NCI-H2196 (cell line): ENCODE measurements at regions not wholly inside any gene's neighbourhood (a gene's known extent, or its start where the extent isn't known, plus 50 kb on each side); places are given as distances from the start of the nearest gene placed in this dataset.

Experiments used
- DNase-seq: peaks from one replicate; lab custom pipeline; 2025; ENCODE audit not compliant: unreplicated experiment; lab: John Stamatoyannopoulos, UW

DNA sequence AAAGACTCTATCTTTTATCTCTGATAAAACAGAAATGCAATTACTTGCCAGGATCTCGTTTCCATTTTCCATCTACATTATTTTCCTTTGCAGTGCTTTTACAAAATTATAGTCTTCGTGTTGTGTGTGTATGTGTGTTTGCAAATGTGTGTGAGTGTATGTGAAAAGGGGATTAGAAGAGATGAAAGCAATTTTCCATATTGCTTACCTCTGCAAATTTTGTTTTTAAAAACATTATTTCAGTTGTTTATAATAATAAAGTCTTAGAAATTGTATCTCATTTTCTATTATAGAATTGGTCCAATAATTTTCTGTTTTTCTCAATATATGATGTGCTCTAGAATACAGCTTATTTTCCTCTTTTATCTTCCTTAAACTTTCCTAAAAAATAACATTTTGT, 421.3 kb upstream of the ANKRD30A start:
- no peak for DNase-seq

DNA sequence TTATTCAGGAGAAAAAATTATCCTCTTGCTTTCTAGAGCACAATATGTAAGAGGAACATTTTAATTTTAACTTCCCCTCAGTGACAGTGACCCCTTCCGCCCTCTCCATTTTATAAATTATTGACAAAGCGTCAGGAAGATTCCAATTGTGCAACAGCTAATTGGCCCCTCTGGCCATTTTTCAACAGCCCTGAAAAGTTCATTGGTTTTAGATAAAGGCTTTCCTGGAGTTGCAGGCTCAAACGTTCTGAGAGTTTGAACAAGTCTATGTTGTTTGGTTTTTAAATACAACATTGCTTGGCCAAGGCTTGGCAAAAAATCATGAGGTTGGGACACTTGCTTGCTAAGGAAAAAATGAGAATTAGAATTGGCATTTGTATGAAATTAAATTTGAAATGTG, 422.2 kb upstream of the ANKRD30A start:
- DNase-seq = no peak

DNA sequence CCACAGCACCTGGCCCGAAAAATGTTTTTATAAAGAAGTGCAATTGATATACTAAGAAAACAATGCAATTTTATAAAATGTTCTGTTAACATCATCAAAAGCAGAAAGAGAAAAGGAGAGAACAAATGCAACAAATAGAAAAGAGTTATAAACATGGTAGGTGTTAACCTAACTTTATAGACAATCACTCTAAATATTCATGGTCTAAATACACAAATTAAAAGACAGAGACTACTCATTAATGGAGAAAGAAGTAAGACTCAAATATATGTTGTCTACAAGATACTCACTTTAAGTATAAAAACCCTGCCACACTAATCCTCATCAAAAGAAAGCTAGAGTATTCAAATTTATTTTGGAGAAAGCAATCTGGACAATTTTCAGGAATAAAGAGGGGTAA, 425.3 kb upstream of the ANKRD30A start:
- no peak for DNase-seq

DNA sequence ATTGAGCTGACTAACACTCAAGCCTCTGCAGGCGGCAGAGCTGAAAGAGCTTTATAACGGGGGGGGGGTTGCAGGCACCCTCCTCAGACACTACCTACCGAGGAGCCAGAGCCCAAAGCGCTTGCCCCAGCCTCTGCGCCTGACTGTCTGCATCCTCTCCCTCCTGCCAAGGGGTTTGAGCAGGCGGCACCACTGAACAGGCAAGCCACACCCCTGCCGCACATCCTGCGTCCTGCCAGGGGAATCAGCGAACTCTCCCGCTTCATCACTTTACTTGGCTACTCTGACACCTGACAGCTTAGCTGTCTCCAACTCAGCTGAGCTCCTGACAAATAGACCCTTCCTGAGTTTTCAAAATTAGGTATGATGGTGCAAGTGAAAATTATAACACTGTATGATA, 432.6 kb upstream of the ANKRD30A start:
- DNase-seq = no peak

- DNase-seq = no peak
These were observed 436.7 kb upstream of the ANKRD30A start for GRCh38 chr10:36688717-36689116.

GRCh38 chr10:36683421-36683820, 442.0 kb upstream of the ANKRD30A start:
- no peak for DNase-seq

GRCh38 chr10:36681751-36682632, 443.4 kb upstream of the ANKRD30A start:
- DNase-seq = no peak

DNA sequence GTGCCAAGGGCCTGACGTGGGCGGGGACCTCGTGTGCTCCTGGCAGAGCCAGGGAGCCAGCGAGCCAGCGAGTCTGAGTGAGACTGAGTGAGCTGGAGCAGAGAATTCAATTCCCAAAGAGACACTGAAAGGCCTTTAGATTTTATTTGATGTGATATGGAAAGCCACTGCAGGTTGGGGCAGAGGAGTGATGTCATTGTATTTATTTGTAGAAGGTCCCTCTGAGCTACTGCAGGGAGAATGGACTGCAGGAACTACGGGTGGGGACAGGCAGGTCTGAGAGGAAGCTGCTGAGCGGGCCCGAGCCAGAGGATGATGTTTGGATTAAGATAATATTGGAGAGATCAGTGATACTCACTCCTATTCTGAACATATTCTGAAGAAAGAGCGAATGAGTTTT, 445.8 kb upstream of the ANKRD30A start:
- DNase-seq = no peak

GRCh38 chr10:36677431-36677768, 448.0 kb upstream of the ANKRD30A start:
- no peak for DNase-seq

GRCh38 chr10:36676756-36677430, 448.5 kb upstream of the ANKRD30A start:
- DNase-seq = peak; percentile 28

GRCh38 chr10:36676321-36676720, 449.1 kb upstream of the ANKRD30A start:
- DNase-seq = no peak

GRCh38 chr10:36675458-36675880, 449.9 kb upstream of the ANKRD30A start:
- no peak for DNase-seq

- DNase-seq = no peak
These were observed 453.8 kb upstream of the ANKRD30A start for GRCh38 chr10:36671607-36672006.

- no peak for DNase-seq
These were observed 454.6 kb upstream of the ANKRD30A start for GRCh38 chr10:36670621-36671402.

DNA sequence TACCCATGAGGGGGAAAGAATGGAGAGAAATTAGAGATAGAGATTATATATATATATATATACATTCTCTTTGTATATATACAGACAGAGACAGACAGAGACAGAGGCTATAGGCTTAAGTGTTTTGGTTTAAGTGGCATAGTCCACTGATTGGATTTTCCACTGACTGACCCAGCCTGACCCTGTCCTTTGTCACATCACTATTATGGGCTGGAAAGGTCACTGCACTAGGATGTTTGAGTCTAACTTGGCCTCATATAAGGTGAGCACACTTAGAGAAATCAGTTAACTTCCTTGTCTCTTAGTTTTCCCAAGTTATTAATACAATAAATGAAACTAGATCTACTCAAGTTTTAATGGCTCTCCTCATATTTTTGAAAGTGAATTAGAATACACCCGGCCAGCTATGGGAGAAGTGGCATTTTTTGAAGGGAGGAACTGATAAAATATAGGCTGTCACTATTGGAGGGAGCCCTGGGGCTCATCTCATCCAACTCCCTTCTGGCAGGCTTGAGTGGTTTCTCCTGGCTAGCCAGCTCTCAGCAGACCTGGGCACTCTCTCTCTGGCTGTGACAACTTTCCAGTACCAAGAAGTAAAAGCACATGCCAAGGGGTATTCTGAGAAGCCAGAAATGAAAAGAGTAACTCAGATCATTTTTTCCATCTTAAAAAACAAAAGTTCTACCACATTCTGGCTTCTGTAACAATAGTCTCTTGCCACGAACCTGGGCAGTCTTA, 455.6 kb upstream of the ANKRD30A start:
- DNase-seq = no peak

DNA sequence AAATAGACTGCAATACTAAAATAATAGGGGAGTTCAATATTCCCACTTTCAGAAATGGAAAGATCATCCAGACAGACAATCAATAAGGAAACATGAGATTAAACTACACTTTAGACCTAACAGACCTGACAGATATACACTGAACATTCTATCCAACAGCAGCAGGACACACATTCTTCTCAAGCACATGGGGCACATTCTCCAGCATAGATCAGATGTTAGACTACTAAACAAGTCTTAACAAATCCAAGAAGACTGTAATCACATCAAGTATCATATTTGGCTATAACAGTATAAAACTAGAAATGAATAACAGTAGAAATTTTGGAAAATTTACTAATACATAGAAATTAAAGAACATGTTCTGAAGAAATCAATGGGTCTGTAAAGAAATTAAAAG, 458.9 kb upstream of the ANKRD30A start:
- DNase-seq = no peak

GRCh38 chr10:36662571-36662970, 462.8 kb upstream of the ANKRD30A start:
- no peak for DNase-seq

- DNase-seq = no peak
These were observed 475.1 kb upstream of the ANKRD30A start for GRCh38 chr10:36650274-36650673.

GRCh38 chr10:36647540-36647939, 477.9 kb upstream of the ANKRD30A start:
- DNase-seq = no peak

- no peak for DNase-seq
These were observed 484.8 kb upstream of the ANKRD30A start for GRCh38 chr10:36640626-36641025.
